Ovary (tissue), 7 donors: ENCODE measurements at regions not wholly inside any gene's neighbourhood (a gene's known extent, or its start where the extent isn't known, plus 50 kb on each side); places are given as distances from the start of the nearest gene placed in this dataset.

Source experiments
- DNase-seq, 5 donors: peaks; one replicate each; pipeline ENCODE4 v3.0.0-alpha.2; 2019 to 2020
- H3K27ac ChIP-seq, 2 donors: fragments of 200-600 bp; one replicate each; pipeline versions ENCODE4 v1.5.1 to v1.8.0; 2019 to 2022
- H3K27me3 ChIP-seq: fragments of 200-600 bp; one replicate; pipeline ENCODE4 v1.8.0; 2022
- H3K36me3 ChIP-seq: fragments of 200-600 bp; sonication (generic); one replicate; pipeline ENCODE4 v1.5.1; 2019
- H3K4me1 ChIP-seq: one replicate; pipeline ENCODE4 v1.8.1; 2013; ENCODE audit warnings: mild to moderate bottlenecking, moderate library complexity; ENCODE audit not compliant: insufficient read depth
- H3K4me3 ChIP-seq: fragments of 200-600 bp; sonication (generic); one replicate; pipeline ENCODE4 v1.5.1; 2017
- H3K9me3 ChIP-seq, 2 donors: fragments of 200-600 bp in 1 of 2; sonication (generic) in 1 of 2; one replicate each; pipeline versions ENCODE4 v1.5.1 to v1.8.1; 2013 to 2019; ENCODE audit warnings: mild to moderate bottlenecking in 1 of 2, moderate library complexity in 1 of 2
- CTCF ChIP-seq, 3 donors: fragments of 450-650 bp in 2 of 3; fragments of 200-600 bp in 1 of 3; IDR thresholded peaks; one replicate each; pipeline versions ENCODE4 v1.5.1 to v1.8.0; 2016 to 2022; ENCODE audit warnings: antibody characterized with exemption in 3 of 3, mild to moderate bottlenecking in 1 of 3
- EP300 ChIP-seq: sonication (generic); formaldehyde crosslinking; IDR thresholded peaks from one replicate; pipeline ENCODE4 v1.6.1; 2017; ENCODE audit warnings: antibody characterized with exemption
- POLR2A ChIP-seq: fragments of 450-650 bp; IDR thresholded peaks from one replicate; pipeline ENCODE4 v1.6.1; 2017; ENCODE audit warnings: antibody characterized with exemption, mild to moderate bottlenecking, moderate library complexity
- WGBS, 3 donors: extraction: QIAGEN DNeasy Blood & Tissue Kit in 1 of 3; methylation state at CpG; one replicate each; pipeline versions ENCODE4 v1.1.5 to v1.1.7; 2013 to 2017; 5-methylcytosine and 5-hydroxymethylcytosine counted together
- intact Hi-C, 4 donors: fragments of 100-400 bp; cut with DNase I; formaldehyde crosslinking; loops; one replicate each; pipeline versions ENCODE4 v1.11.0 to v1.15.1; 2022 to 2023
- donor health status: DM: no; HTN: no; CAD: no; lungs with moderate emphysema.
- donor health status: DM: no; HTN: no; CAD: no.
- donor health status: Bipolar disorder and iron deficiency.
- donor health status: DM: no; HTN: no; CAD: no.
- donor health status: DM: yes; HTN: yes; CAD: no.

GRCh38 chr14:100433428-100433814 is 110.3 kb downstream of the SLC25A47 start:
- DNase-seq, result no peak
- H3K4me3 ChIP-seq, result no peak overlapping the region
- 88 to 92% (median 88%) methylated on average over 4 of the region's 4 CpGs for WGBS, 3 donors
- intact Hi-C loops, result no loop called here
- no peaks in the 10 kb centered on the region for H3K27me3 ChIP-seq
- no peak overlapping the region for H3K27ac ChIP-seq
- no peaks in the 10 kb centered on the region for H3K9me3 ChIP-seq
- no peaks in the 10 kb centered on the region for H3K4me1 ChIP-seq
- TF ChIP-seq EP300 (no peak), CTCF (IDR thresholded peaks at IDR 0.05) (no peak), POLR2A (no peak)
- no peaks in the 10 kb centered on the region for H3K36me3 ChIP-seq

DNA sequence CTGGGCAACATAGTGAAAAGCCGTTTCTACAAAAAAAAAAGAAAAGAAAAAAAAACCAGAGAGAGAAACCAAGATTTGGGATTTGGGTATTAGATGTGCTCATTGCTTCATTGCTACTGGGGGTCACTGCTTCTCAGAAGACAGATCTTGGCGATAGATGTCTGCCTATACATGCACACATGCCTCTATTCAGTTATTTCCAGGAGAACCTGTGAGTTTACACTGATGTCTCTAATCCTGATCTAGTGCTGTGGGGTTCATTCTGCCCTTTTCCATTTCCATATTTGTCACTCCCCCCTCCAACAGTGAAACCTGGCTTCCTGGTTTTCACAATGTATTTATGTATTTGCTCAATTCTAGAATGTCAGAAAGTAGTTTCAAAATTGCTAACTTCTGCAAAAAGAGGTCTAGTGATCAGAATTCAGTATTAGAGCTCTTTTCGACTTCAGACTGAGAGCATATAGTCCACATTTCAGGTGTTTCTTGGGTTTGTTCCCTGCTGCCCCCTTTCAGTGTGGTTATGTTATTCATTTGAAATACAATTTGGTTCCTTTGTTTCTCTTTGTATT is 111.0 kb downstream of the SLC25A47 start:
- no peaks in the 10 kb centered on the region for H3K27me3 ChIP-seq
- no peak overlapping the region for H3K27ac ChIP-seq
- no peaks in the 10 kb centered on the region for H3K9me3 ChIP-seq
- no peak for DNase-seq
- no peak overlapping the region for H3K4me3 ChIP-seq
- intact Hi-C loops, result no loop called here
- TF ChIP-seq CTCF (IDR thresholded peaks at IDR 0.05) (no peak), POLR2A (no peak), EP300 (no peak)
- no peaks in the 10 kb centered on the region for H3K36me3 ChIP-seq
- H3K4me1 ChIP-seq, result no peaks in the 10 kb centered on the region
- WGBS, 3 donors, result 83 to 94% (median 93%) methylated on average over 3 of the region's 3 CpGs

DNA sequence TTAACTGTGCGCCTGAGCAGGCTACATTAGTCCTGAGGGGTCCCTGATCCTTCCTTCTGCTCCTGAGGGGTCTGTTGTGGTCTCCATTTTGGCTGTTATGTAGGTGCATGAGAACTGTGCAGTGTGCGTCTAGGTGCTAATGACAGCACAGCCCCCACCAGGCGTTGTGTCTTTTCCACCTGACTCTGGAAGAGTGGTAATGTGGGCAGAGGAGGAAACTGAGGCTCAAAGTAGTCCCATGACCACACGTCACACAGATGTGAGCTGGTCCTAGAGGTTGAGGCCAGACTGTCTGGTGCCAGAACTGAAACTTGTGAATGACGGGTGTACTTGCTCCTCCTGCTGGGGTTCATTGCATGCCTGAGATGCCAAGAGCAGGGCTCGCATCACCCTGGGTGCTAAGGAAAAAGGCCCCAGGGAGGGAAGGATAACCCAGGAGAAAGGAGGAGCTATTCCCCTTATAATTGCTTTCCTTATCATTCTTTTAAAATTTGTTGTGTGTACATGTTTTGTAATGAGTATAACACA is 111.8 kb downstream of the SLC25A47 start:
- Histone ChIP-seq H3K27me3 (no peaks in the 10 kb centered on the region), H3K4me3 (no peak overlapping the region), H3K9me3 (no peaks in the 10 kb centered on the region), H3K4me1 (no peaks in the 10 kb centered on the region), H3K36me3 (no peaks in the 10 kb centered on the region), H3K27ac (no peak overlapping the region)
- TF ChIP-seq CTCF (IDR thresholded peaks at IDR 0.05) (no peak), EP300 (no peak), POLR2A (no peak)
- WGBS, 3 donors, result 92 to 94% (median 94%) methylated on average over 6 of the region's 6 CpGs
- intact Hi-C loops, result loop anchor here in 1 of 4 donors (5.0 kb wide), 1 partner anchor 212 kb away; no protein-coding TSS in a partner anchor
- no peak for DNase-seq

DNA sequence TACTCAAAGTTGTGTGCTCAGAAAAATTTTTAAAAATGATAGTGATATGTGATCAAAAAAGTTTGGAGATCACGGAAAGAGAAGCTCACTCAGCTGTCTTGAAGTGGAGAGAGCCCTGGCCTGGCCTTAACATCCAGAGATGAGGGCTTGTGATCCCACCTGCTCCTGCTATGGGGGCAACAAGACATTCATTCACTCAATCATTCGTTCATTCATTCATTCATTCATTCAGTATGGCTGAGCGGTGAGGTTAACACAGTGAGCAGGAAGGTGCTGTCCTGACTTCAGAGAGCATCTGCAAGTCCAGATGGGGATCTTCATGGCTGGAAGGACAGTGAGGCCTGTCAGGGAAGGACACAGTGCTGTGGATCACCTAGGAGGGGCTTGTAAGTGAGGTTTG is 112.3 kb downstream of the SLC25A47 start:
- no peaks in the 10 kb centered on the region for H3K27me3 ChIP-seq
- H3K36me3 ChIP-seq, result no peaks in the 10 kb centered on the region
- intact Hi-C loops, result loop anchor here in 1 of 4 donors (5.0 kb wide), 1 partner anchor 212 kb away; no protein-coding TSS in a partner anchor
- TF ChIP-seq POLR2A (no peak), CTCF (IDR thresholded peaks at IDR 0.05) (no peak), EP300 (no peak)
- H3K9me3 ChIP-seq, result no peaks in the 10 kb centered on the region
- no peak for DNase-seq
- H3K27ac ChIP-seq, result no peak overlapping the region
- 82 to 84% (median 84%) methylated on average over 3 of the region's 3 CpGs for WGBS, 3 donors
- no peak overlapping the region for H3K4me3 ChIP-seq
- no peaks in the 10 kb centered on the region for H3K4me1 ChIP-seq
